ENCODE measurements at regions not wholly inside any gene's neighbourhood (a gene's known extent, or its start where the extent isn't known, plus 50 kb on each side); places are given as distances from the start of the nearest gene placed in this dataset.

- no peak for DNase-seq (ENCODE audit: extremely low read depth, low read depth)
- no peak for TF ChIP-seq CTCF (IDR thresholded peaks at IDR 0.05; ENCODE audit: low read depth, low read length, missing control alignments)
- no peak overlapping the region for H3K4me3 ChIP-seq (replicated peaks; ENCODE audit: low read depth, low read length)
Measured at GRCh38 chr4:104752337-104752736, 257.6 kb upstream of the CXXC4 start.

- TF ChIP-seq CTCF (IDR thresholded peaks at IDR 0.05; ENCODE audit: low read depth, low read length, missing control alignments) = no peak
- no peak overlapping the region for H3K4me3 ChIP-seq (replicated peaks; ENCODE audit: low read depth, low read length)
- no peak for DNase-seq (ENCODE audit: extremely low read depth, low read depth)
Measured at GRCh38 chr4:104756837-104757236, 262.1 kb upstream of the CXXC4 start.

GRCh38 chr4:104758574-104758973 lies 263.9 kb upstream of the CXXC4 start:
- no peak for DNase-seq (ENCODE audit: extremely low read depth, low read depth)
- TF ChIP-seq CTCF (IDR thresholded peaks at IDR 0.05; ENCODE audit: low read depth, low read length, missing control alignments) = no peak
- H3K4me3 ChIP-seq (replicated peaks; ENCODE audit: low read depth, low read length) = no peak overlapping the region

GRCh38 chr4:104763554-104764222 lies 269.0 kb upstream of the CXXC4 start:
- DNase-seq (ENCODE audit: extremely low read depth, low read depth) = no peak
- TF ChIP-seq CTCF (IDR thresholded peaks at IDR 0.05; ENCODE audit: low read depth, low read length, missing control alignments) = no peak

GRCh38 chr4:104766676-104767075 lies 272.0 kb upstream of the CXXC4 start:
- DNase-seq (ENCODE audit: extremely low read depth, low read depth) = no peak
- no peak overlapping the region for H3K4me3 ChIP-seq (replicated peaks; ENCODE audit: low read depth, low read length)
- no peak for TF ChIP-seq CTCF (IDR thresholded peaks at IDR 0.05; ENCODE audit: low read depth, low read length, missing control alignments)

More at GRCh38 chr4:104763554-104764222, 269.0 kb upstream of the CXXC4 start:
- H3K4me3 ChIP-seq (replicated peaks; ENCODE audit: low read depth, low read length) = no peak overlapping the region

GRCh38 chr4:104772849-104773248 lies 278.2 kb upstream of the CXXC4 start:
- TF ChIP-seq CTCF (IDR thresholded peaks at IDR 0.05; ENCODE audit: low read depth, low read length, missing control alignments) = no peak
- DNase-seq (ENCODE audit: extremely low read depth, low read depth) = no peak
- H3K4me3 ChIP-seq (replicated peaks; ENCODE audit: low read depth, low read length) = no peak overlapping the region
